HUES48 (cell line): ENCODE measurements at regions not wholly inside any gene's neighbourhood (a gene's known extent, or its start where the extent isn't known, plus 50 kb on each side); places are given as distances from the start of the nearest gene placed in this dataset.

Experiments used
- H3K27ac ChIP-seq: one replicate; pipeline ENCODE4 v1.7.0; 2013; ENCODE audit warnings: low read depth, low read length, inconsistent platforms
- H3K27me3 ChIP-seq: 2 replicates; pipeline ENCODE4 v1.6.1; 2013; ENCODE audit warnings: mild to moderate bottlenecking, low read length; ENCODE audit not compliant: control insufficient read depth, insufficient read depth
- H3K36me3 ChIP-seq: 2 replicates; pipeline ENCODE4 v1.6.1; 2013; ENCODE audit warnings: low read length; ENCODE audit not compliant: control insufficient read depth, insufficient read depth
- H3K4me1 ChIP-seq: 2 replicates; pipeline ENCODE4 v1.6.1; 2013; ENCODE audit warnings: mild to moderate bottlenecking, low read length; ENCODE audit not compliant: control insufficient read depth, insufficient read depth
- H3K4me3 ChIP-seq: 2 replicates; pipeline ENCODE4 v1.5.1; 2013; ENCODE audit warnings: mild to moderate bottlenecking, low read depth, low read length
- H3K9ac ChIP-seq: 2 replicates; pipeline ENCODE4 v1.6.1; 2013; ENCODE audit warnings: mild to moderate bottlenecking, low read depth, low read length, moderate library complexity
- H3K9me3 ChIP-seq: 2 replicates; pipeline ENCODE4 v1.6.1; 2013; ENCODE audit warnings: low read length; ENCODE audit not compliant: control insufficient read depth, insufficient read depth

DNA sequence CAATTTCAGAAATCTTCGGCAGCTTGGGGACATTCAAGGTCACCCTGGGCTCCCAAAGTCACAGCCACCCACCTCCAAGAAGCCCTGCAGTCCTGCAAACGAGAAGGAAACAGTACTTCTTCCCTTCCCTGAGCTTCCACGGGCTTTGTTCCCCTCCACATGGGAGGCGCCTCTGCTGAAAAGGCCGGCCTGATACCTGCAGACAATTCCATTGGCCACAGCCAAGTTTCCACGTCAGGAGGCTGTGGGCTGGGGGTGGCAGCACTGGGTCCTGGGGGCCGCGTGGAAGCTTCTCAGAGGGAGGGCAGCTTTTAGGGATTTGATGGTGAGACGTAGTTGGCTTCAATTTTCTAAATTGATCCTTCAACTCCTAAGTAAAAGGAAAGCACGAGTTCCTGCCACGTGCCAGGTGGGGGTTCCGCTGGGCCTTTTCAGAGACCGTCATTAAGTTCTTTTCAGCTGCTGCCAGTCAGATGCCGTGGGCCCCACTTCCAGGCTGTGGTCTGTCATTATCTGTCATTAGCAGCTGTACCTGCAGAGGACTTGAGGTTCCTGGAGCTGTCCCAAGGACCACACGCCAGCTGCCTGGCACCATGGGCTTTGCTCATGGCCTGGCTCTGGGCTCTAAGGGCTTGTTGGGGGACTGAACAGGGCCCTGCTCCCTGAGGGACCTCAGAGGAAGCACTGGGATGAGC, 98.7 kb downstream of the CRYAA start:
- no peaks in the 10 kb centered on the region for H3K4me1 ChIP-seq
- no peaks in the 10 kb centered on the region for H3K36me3 ChIP-seq
- H3K4me3 ChIP-seq, result no peak overlapping the region
- no peak overlapping the region for H3K27ac ChIP-seq
- peaks cover 1% of the 10 kb centered on the region; the same call in 1 of the 2 replicates for H3K9me3 ChIP-seq
- H3K9ac ChIP-seq, result no peak overlapping the region
- H3K27me3 ChIP-seq, result no peaks in the 10 kb centered on the region

DNA sequence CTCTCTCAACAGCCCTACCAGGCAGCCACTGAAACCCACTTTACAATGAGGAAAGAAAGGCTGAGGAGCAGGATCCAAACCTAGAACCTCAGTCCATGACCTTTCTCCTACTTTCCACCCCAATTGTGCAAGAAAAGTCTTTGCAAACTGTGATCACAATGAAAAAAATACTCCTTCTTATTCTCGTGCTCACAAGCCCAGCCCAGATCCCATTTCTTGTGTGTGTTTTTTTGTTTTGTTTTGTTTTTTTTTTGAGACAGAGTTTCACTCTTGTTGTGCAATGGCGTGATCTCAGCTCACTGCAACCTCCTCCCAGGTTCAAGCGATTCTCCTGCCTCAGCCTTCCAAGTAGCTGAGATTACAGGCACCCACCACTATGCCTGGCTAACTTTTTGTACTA, 97.7 kb downstream of the CRYAA start:
- Histone ChIP-seq H3K4me3 (no peak overlapping the region), H3K27me3 (no peaks in the 10 kb centered on the region), H3K27ac (no peak overlapping the region)

DNA sequence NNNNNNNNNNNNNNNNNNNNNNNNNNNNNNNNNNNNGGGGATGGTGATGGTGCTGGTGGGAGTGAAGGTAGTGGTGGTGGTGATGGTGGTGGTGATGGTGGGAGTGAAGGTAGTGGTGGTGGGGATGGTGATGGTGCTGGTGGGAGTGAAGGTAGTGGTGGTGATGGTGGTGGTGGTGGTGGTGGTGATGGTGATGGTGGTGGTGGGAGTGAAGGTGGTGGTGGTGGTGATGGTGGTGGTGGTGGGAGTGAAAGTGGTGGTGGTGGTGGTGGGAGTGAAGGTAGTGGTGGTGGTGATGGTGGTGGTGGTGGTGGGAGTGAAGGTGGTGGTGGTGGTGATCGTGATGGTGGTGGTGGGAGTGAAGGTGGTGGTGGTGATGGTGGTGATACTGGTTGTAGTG, 93.6 kb downstream of the CRYAA start:
- Histone ChIP-seq H3K4me3 (no peak overlapping the region), H3K27ac (no peak overlapping the region), H3K36me3 (no peaks in the 10 kb centered on the region), H3K9ac (no peak overlapping the region), H3K27me3 (no peaks in the 10 kb centered on the region), H3K4me1 (no peaks in the 10 kb centered on the region), H3K9me3 (peaks cover 5% of the 10 kb centered on the region; the same call in 1 of the 2 replicates)

More for the DNA sequence above, 97.7 kb downstream of the CRYAA start:
- H3K9ac ChIP-seq, result no peak overlapping the region
- H3K36me3 ChIP-seq, result no peaks in the 10 kb centered on the region
- H3K9me3 ChIP-seq, result peaks cover 5% of the 10 kb centered on the region; the same call in 1 of the 2 replicates
- H3K4me1 ChIP-seq, result no peaks in the 10 kb centered on the region
